Prostate gland (tissue), 2 donors: ENCODE measurements at regions not wholly inside any gene's neighbourhood (a gene's known extent, or its start where the extent isn't known, plus 50 kb on each side); places are given as distances from the start of the nearest gene placed in this dataset.

ENCODE experiments used
- DNase-seq: peaks from one replicate; pipeline ENCODE4 v3.0.0-alpha.2; 2019; ENCODE audit warnings: low spot score
- H3K27ac ChIP-seq, 2 donors: fragments of 200-600 bp; sonication (generic); 2 replicates each; pipeline ENCODE4 v1.5.1; 2017 to 2019
- H3K27me3 ChIP-seq: fragments of 200-600 bp; sonication (generic); replicated peaks from 2 replicates; pipeline ENCODE4 v1.5.1; 2019; ENCODE audit not compliant: insufficient read depth
- H3K36me3 ChIP-seq, 2 donors: fragments of 200-600 bp; sonication (generic); 1 replicate in 1 of 2; 2 replicates in 1 of 2; pipeline versions ENCODE4 v1.5.1 to v1.8.1; 2017 to 2019
- H3K4me1 ChIP-seq: fragments of 200-600 bp; sonication (generic); replicated peaks from 2 replicates; pipeline ENCODE4 v1.5.1; 2019
- H3K4me3 ChIP-seq, 2 donors: fragments of 200-600 bp; sonication (generic); 2 replicates each; pipeline ENCODE4 v1.5.1; 2017 to 2019
- H3K9me3 ChIP-seq: fragments of 200-600 bp; sonication (generic); 2 replicates; pipeline ENCODE4 v1.5.1; 2017
- POLR2A ChIP-seq: fragments of 450-650 bp; IDR thresholded peaks from one replicate; pipeline ENCODE4 v1.6.1; 2016; ENCODE audit warnings: antibody characterized with exemption, mild to moderate bottlenecking
- POLR2AphosphoS5 ChIP-seq: sonication (generic); formaldehyde crosslinking; IDR thresholded peaks from one replicate; pipeline ENCODE4 v1.6.1; 2017; ENCODE audit warnings: antibody characterized with exemption
- WGBS: methylation state at CpG from one replicate; pipeline ENCODE4 v1.1.5; 2018; 5-methylcytosine and 5-hydroxymethylcytosine counted together
- intact Hi-C: fragments of 100-400 bp; cut with DNase I; formaldehyde crosslinking; loops from one replicate; pipeline ENCODE4 v1.14.2; 2022
- TF ChIP-seq, protein P1 (sequence below), 4 experiments: fragments of 200-600 bp in 2 of 4; fragments of 450-650 bp in 2 of 4; sonication (generic) in 2 of 4; IDR thresholded peaks; 1 replicate in 3 of 4; 2 replicates in 1 of 4; pipeline ENCODE4 v1.5.1; 2016 to 2019; ENCODE audit warnings: antibody characterized with exemption in 4 of 4, mild to moderate bottlenecking in 2 of 4, moderate library complexity in 2 of 4

DNA sequence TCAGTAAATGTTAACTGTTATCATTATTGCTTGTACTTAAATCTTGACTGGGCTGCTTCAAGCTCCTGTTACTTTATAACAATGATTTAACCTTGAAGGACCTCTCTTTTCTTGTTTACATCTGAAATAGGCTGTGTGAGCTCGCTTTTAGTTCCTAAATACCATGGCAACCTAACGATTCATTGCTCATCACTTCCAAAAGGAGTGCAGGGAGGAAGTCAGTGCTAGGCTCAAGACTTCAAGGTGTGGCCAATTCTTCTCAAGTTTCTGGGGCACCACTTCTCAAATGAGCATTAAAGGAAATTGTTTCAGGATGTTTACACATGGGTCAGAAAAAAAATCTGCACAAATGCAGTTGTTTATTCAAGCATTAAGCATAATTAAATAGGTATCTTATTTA is 284.2 kb downstream of the MTERF1 start:
- 24% methylated on average over 2 of the region's 2 CpGs for WGBS
- no peak for DNase-seq
- Histone ChIP-seq H3K9me3 (no peaks in the 10 kb centered on the region), H3K4me1 (no peaks in the 10 kb centered on the region), H3K27ac (no peak overlapping the region), H3K27me3 (no peaks in the 10 kb centered on the region), H3K36me3 (no peaks in the 10 kb centered on the region), H3K4me3 (no peak overlapping the region)
- TF ChIP-seq POLR2A: no peak
- no peak for TF ChIP-seq POLR2AphosphoS5
- TF ChIP-seq, protein P1, sequence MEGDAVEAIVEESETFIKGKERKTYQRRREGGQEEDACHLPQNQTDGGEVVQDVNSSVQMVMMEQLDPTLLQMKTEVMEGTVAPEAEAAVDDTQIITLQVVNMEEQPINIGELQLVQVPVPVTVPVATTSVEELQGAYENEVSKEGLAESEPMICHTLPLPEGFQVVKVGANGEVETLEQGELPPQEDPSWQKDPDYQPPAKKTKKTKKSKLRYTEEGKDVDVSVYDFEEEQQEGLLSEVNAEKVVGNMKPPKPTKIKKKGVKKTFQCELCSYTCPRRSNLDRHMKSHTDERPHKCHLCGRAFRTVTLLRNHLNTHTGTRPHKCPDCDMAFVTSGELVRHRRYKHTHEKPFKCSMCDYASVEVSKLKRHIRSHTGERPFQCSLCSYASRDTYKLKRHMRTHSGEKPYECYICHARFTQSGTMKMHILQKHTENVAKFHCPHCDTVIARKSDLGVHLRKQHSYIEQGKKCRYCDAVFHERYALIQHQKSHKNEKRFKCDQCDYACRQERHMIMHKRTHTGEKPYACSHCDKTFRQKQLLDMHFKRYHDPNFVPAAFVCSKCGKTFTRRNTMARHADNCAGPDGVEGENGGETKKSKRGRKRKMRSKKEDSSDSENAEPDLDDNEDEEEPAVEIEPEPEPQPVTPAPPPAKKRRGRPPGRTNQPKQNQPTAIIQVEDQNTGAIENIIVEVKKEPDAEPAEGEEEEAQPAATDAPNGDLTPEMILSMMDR (IDR thresholded peaks at IDR 0.05): no peak
- intact Hi-C loops: no loop called here

DNA sequence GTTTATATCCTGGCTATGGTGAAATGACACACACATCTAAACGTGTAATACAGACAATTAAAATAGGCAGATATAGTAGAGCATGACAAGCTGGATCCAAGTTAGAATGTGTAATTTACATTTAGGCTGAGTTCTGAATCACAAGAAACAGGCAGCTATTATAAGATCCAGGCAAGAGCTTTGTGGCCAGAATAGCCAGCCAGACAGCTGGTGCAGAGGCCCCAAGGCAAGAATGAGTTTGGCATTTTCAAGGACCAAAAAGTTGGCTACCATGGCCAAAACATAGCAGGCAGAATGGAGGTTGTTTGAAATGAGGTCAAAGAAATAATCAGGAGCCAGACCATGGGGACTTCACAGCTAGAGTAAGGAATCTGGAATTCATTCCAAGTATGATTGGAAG is 281.7 kb downstream of the MTERF1 start:
- Histone ChIP-seq H3K27ac (no peak overlapping the region), H3K4me1 (no peaks in the 10 kb centered on the region), H3K9me3 (no peaks in the 10 kb centered on the region), H3K4me3 (no peak overlapping the region), H3K36me3 (no peaks in the 10 kb centered on the region), H3K27me3 (no peaks in the 10 kb centered on the region)
- no peak for DNase-seq
- 71% methylated on average over 1 of the region's 1 CpG for WGBS
- intact Hi-C loops: no loop called here
- no peak for TF ChIP-seq POLR2A
- TF ChIP-seq, protein P1 (IDR thresholded peaks at IDR 0.05): no peak
- TF ChIP-seq POLR2AphosphoS5: no peak

DNA sequence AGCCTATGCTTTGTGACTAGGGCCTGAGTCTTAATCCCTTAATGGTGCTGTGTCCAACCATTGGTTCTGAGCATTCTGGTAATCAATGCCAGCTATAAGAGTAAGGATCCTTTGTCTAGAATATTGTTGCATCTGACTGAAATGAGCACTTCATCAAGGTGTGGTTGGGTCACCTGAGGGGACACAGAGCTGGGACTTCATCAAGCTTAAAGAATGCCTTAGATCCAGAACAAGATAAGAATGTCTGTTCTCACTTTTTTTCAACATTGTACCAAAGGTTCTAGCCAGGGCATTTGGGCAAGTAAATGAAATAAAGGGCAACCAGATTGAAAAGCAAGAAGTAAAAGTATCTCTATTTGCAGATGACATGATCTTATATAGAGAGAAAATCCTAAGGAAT is 280.4 kb downstream of the MTERF1 start:
- intact Hi-C loops: no loop called here

DNA sequence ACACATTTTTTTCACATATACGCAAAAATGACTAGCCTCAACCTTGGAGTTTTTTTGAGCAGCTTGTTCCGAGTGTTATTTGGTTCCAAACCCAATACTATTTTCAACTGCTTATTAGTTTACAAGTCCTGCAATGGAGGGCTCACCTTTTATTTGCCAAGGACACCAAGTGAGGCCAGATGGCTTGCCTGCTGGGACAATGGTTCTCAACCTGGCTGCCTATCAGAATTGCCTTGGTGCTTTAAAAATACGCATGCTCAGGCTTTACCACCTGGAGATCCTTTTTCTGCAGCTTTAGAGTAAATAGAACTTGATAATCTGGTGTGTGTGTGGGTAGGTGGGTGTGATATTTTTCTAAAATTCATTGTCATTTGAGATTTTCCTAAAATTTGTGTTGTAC is 276.8 kb downstream of the MTERF1 start:
- intact Hi-C loops: no loop called here
- no peaks in the 10 kb centered on the region for H3K4me1 ChIP-seq
- TF ChIP-seq POLR2A (no peak), POLR2AphosphoS5 (no peak)
- TF ChIP-seq, protein P1 (IDR thresholded peaks at IDR 0.05): no peak
- no peak for DNase-seq
- H3K27ac ChIP-seq: no peak overlapping the region
- H3K9me3 ChIP-seq: no peaks in the 10 kb centered on the region
- no peaks in the 10 kb centered on the region for H3K27me3 ChIP-seq
- H3K36me3 ChIP-seq: no peaks in the 10 kb centered on the region
- WGBS: 92% methylated on average over 3 of the region's 3 CpGs
- no peak overlapping the region for H3K4me3 ChIP-seq

More for the DNA sequence above, 280.4 kb downstream of the MTERF1 start:
- Histone ChIP-seq H3K4me3 (no peak overlapping the region), H3K27me3 (no peaks in the 10 kb centered on the region), H3K4me1 (no peaks in the 10 kb centered on the region), H3K27ac (no peak overlapping the region), H3K9me3 (no peaks in the 10 kb centered on the region), H3K36me3 (no peaks in the 10 kb centered on the region)
- no peak for TF ChIP-seq POLR2AphosphoS5
- TF ChIP-seq, protein P1 (IDR thresholded peaks at IDR 0.05): no peak
- no peak for TF ChIP-seq POLR2A
- DNase-seq: no peak

DNA sequence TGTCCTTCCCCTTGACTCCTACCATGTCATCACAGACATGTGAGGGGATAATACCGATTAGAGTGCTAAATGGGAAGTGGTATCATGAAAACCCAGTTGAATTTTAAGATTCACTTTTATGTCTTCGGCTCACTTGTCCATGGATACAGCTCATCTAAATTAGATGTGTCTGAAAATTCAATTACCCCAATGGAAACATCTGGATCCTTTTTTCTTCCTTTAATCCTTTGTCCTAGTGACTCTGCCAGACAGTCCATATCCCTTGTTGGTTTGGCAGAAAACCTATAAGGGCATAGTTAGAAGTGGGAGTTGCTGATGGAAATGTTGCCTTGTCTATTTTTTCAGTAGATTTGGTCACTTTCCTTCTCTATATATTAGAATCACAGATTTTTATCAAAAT is 271.9 kb downstream of the MTERF1 start:
- Histone ChIP-seq H3K27ac (no peak overlapping the region), H3K36me3 (no peaks in the 10 kb centered on the region), H3K9me3 (no peaks in the 10 kb centered on the region), H3K4me1 (no peaks in the 10 kb centered on the region), H3K4me3 (no peak overlapping the region), H3K27me3 (no peaks in the 10 kb centered on the region)
- 96% methylated on average over 2 of the region's 2 CpGs for WGBS
- TF ChIP-seq POLR2A (no peak), POLR2AphosphoS5 (no peak)
- TF ChIP-seq, protein P1 (IDR thresholded peaks at IDR 0.05): no peak
- DNase-seq: no peak
- intact Hi-C loops: no loop called here
